ENCODE measurements at regions not wholly inside any gene's neighbourhood (a gene's known extent, or its start where the extent isn't known, plus 50 kb on each side); places are given as distances from the start of the nearest gene placed in this dataset.

DNA sequence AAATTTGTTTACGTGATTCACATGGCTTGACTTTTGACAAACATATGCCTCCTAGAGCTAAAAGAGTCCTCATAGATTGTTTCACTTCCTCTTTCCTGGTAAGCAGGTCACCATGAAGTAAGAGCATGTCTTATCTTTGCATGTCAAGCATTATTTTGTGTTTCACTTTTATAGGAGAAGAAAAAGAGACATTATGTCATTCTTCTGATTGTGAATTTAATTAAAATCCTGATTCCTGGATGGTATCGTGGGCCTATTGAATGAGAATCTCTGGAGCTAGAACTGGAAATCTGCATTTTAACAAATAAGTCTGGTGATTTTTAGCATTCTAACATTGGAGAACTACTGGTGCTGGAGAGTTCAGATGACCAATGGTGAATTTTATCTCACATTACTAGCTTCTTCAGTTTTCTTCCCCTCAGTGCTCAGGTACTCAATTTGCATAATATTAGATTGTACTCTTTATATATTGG, 218.6 kb upstream of the ATP2B1 start:
- TF ChIP-seq POLR2AphosphoS5 (IDR thresholded peaks at IDR 0.05; ENCODE audit: low read depth, low read length) (no peak), POLR2A (IDR thresholded peaks at IDR 0.05; ENCODE audit: low read depth, low read length) (no peak)
